Endothelial cell of umbilical vein (primary cell): ENCODE measurements at regions not wholly inside any gene's neighbourhood (a gene's known extent, or its start where the extent isn't known, plus 50 kb on each side); places are given as distances from the start of the nearest gene placed in this dataset.

Experiments
- EZH2 ChIP-seq: IDR thresholded peaks from 2 replicates; pipeline ENCODE4 v1.6.1; 2012; ENCODE audit warnings: borderline replicate concordance, low read depth, mild to moderate bottlenecking, moderate library complexity, low read length, inconsistent platforms; ENCODE audit not compliant: severe bottlenecking
- JUN ChIP-seq: IDR thresholded peaks from 2 replicates; pipeline ENCODE4 v1.6.1; 2011; ENCODE audit warnings: borderline replicate concordance, low read depth; ENCODE audit not compliant: insufficient read length, insufficient read depth
- POLR2A ChIP-seq: IDR thresholded peaks from 2 replicates; pipeline ENCODE4 v1.6.1; 2012; ENCODE audit warnings: low read depth, mild to moderate bottlenecking, control low read depth, low read length
- POLR2AphosphoS5 ChIP-seq: IDR thresholded peaks from 2 replicates; pipeline ENCODE4 v1.6.1; 2012; ENCODE audit warnings: low read depth, mild to moderate bottlenecking, control low read depth, low read length, moderate library complexity; ENCODE audit not compliant: insufficient read depth
- TF ChIP-seq, protein P1 (sequence below), 2 donors: IDR thresholded peaks; 1 replicate in 1 of 2; 2 replicates in 1 of 2; pipeline ENCODE4 v1.5.1; 2011; ENCODE audit warnings: low read length in 2 of 2, mild to moderate bottlenecking in 2 of 2, moderate library complexity in 2 of 2, control low read depth in 1 of 2, inconsistent platforms in 1 of 2, low read depth in 1 of 2; ENCODE audit not compliant: insufficient read depth in 1 of 2; ENCODE audit errors: extremely low read depth in 1 of 2

GRCh38 chr13:69618393-69618792 lies 489.2 kb upstream of the ATXN8OS start:
- no peak for TF ChIP-seq POLR2A
- TF ChIP-seq POLR2AphosphoS5, result no peak
- no peak for TF ChIP-seq EZH2
- TF ChIP-seq, protein P1, sequence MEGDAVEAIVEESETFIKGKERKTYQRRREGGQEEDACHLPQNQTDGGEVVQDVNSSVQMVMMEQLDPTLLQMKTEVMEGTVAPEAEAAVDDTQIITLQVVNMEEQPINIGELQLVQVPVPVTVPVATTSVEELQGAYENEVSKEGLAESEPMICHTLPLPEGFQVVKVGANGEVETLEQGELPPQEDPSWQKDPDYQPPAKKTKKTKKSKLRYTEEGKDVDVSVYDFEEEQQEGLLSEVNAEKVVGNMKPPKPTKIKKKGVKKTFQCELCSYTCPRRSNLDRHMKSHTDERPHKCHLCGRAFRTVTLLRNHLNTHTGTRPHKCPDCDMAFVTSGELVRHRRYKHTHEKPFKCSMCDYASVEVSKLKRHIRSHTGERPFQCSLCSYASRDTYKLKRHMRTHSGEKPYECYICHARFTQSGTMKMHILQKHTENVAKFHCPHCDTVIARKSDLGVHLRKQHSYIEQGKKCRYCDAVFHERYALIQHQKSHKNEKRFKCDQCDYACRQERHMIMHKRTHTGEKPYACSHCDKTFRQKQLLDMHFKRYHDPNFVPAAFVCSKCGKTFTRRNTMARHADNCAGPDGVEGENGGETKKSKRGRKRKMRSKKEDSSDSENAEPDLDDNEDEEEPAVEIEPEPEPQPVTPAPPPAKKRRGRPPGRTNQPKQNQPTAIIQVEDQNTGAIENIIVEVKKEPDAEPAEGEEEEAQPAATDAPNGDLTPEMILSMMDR (IDR thresholded peaks at IDR 0.05; ENCODE audit: extremely low read depth in 1 of 2, insufficient read depth in 1 of 2, low read depth in 1 of 2, low read length in 2 of 2), result no peak
- TF ChIP-seq JUN, result no peak
